GM19397 (cell line): ENCODE measurements at regions not wholly inside any gene's neighbourhood (a gene's known extent, or its start where the extent isn't known, plus 50 kb on each side); places are given as distances from the start of the nearest gene placed in this dataset.

Experiments
- ATAC-seq: cut with Tn5 transposase; IDR thresholded peaks from one replicate; pipeline ENCODE4 v1.9.1; 2021; ENCODE audit warnings: mild to moderate bottlenecking, moderate library complexity; ENCODE audit not compliant: unreplicated experiment

- no peak for ATAC-seq
Measured at GRCh38 chr14:38904959-38905358, 198.1 kb downstream of the SEC23A start.

DNA sequence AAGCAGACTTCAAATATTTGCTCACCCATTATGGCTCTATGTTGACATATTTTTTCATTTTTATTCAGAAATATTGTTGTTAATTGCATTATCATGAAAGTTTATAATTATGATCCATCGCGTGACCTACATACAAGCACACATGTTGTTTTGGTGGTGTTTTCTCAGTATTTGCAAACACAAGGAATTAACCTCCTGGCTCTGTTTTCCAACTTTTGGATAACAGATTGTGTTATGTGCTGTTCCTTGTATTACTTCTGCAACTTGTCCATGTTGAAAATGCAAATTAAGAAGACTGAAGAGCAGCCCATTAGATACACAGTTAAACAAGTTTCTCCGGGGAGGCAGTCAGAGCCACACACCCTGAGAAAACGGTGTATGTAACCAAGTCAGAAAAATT lies 201.2 kb downstream of the SEC23A start:
- no peak for ATAC-seq

DNA sequence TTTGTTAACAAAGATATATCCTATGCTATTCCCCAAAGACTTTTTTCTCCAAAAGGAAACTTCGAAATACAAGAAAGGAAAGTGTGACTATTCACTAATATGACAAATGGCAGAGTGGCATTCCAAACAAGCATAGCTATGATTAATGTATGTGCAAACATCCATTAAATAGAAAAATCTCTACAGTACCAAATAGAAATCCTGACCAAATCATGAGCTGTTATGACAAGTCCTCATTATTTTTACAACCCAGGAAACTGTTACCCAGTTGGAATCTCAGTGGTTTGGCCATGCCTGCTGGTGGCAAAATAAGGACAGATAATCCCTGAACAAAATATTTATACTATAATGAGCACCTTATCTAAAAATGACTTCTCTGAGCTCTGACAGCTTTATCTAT lies 202.1 kb downstream of the SEC23A start:
- ATAC-seq = no peak

- no peak for ATAC-seq
Measured at GRCh38 chr14:38887696-38888095, 215.3 kb downstream of the SEC23A start.

GRCh38 chr14:38884109-38884508 lies 218.9 kb downstream of the SEC23A start:
- no peak for ATAC-seq

GRCh38 chr14:38883127-38883526 lies 219.9 kb downstream of the SEC23A start:
- no peak for ATAC-seq

DNA sequence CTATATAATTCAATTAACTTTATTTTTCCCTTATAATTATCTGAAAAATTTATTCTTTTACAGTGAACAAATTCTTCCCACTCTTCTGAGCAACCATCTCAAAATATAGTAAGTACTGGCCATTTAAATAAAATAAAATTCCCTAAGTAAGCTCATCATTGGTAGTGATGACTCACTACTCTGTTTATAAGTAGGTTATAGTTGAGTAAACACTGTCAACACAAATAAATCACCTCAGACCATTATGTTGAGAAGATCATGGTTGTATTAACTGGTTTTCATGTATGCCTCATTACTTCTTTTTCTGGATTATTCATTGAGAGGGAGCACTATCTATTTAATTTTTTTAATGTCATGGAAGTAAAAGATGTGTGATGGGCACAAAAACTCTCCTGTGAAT lies 220.5 kb downstream of the SEC23A start:
- no peak for ATAC-seq

DNA sequence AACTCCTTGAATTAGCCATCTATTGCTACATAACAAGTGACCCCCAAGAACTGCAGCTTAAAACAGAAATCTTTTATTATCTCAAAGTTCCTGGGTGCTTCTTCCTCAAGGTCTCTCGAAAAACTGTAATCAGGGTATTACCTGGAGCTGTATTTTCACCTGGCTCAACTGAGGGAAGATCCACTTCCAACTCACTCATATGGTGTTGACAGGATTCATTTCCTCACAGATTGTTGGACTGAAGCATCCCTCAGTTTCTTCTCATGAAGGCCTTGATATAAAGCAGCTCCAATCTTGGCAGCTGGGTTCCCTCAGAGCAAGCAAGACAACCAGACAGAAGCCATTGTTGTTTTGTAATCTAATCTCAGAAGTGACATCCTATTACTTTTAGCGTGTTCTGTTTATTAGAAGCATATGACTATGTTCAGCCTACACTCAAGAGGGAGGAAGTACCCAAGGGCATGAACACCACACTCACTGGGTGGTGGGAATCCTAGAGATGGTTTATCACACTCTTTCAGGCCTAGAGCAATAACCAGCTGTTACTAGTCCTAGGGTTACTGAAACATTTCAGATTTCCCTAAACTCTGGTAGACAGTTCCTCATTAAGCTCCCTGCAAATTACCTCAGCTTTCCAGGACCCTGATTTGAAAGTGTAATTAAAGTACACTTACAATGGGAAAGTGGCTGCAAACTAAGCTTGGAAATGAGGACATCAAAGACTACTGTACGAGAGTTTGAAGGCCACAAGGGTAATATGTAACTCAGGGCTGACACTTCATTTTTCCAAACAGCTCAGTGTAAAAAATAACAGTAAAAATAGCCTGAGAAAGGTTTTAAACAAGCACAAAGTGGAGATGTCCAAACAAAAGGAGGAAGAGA lies 222.2 kb downstream of the SEC23A start:
- ATAC-seq = no peak

DNA sequence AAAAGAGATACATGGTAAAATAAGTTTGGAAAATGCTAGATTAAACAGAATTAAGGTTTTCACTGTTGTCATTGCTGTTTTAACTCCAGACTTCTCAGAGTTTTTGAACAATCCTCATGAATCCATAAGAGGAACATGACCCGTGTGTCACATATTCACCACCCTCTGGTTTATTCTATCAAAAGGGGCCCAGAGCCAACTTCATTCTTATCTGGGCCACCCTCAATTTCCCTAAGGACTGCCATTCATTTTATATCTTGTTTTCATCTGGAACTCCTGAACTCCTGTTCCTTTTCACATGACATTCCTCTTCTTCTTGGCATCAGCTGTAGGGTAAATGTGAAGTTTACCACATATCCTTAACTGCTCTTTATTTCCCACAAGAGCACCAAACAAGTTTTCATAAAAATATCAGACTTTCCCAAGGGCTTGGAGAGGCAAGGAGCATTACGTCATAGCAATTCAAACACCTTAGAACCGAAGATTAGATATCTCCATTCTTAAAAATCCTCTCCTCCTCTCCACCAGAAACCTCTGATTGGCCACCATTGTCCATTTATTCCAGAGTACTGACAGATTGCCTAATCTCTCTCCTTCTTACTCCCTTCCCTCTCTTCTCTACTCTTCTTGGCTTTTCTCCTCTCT lies 225.2 kb downstream of the SEC23A start:
- no peak for ATAC-seq

DNA sequence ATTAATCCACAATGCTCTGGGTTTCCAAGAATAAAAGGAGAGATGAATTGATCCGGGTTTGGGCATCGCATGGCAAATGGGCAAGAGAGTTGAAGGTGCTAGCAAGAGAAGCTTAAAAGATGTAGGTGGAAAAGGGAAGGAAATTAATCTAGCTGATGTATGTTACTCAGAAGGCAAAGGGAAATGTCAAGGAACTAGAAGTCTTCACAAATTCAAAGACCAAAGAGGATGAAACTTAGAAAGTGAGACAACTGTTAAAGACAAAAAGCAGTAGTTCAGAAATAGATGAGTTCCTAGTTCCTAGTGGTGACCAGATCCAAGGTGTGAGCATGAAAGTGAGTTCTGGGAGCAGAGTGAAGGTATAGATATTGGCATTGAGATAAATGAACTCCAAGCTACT lies 228.3 kb downstream of the SEC23A start:
- ATAC-seq = no peak

GRCh38 chr14:38873941-38874612 lies 229.0 kb downstream of the SEC23A start:
- ATAC-seq = no peak

DNA sequence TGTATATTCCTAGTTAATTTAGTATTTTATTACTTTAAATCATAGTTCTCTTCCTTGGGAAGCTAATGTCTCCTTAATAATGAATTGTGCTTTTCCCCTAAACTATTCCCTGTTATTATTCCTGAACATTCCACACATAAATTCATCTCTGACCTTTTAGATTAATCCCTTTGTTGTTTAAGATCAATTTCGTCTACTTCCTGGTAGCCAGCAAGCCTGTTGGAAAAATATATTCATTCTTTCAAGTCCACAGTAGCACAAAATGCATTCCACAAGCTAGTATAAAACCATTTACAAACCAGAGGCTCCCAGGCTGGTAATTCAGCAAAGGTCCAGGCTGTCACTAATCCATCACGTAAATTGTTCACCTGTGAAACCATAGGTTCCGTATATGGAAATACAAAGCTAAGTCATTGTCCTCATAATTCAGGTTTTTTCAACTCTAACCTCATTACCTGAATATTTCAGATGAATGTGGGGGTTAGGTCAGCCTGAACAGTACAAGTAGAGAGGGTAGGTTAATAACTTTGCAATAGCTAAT lies 232.7 kb downstream of the SEC23A start:
- ATAC-seq = no peak

GRCh38 chr14:38868399-38869290 lies 234.4 kb downstream of the SEC23A start:
- ATAC-seq = no peak

DNA sequence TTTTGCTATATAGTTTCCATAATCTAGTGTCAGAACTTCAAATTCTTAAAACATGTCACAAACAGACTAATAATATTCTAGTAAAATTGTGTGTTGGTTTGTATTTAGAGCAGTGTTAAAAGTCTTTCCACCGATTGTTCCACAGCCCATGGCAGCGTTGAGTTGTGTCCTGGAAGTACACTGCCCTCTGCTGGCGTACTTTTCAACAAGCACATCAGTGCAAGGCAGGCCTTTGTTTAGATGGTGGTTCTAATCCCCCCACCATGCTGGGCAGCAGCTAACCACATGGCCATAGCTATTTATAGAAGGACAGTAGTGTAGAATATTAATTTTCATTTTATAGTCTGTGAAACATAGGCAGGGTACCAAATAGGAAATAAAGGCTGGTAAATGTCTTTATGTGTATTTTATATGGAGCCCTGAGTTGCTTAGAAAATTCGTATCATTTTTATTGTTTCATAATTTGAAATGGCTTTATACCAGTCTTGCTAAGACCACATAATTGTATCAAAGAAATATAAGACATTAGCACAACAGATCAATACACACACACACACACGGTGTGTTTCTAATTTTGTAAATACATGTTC lies 235.4 kb downstream of the SEC23A start:
- ATAC-seq = peak; percentile 92

- ATAC-seq = no peak
Measured at GRCh38 chr14:38866461-38866860, 236.6 kb downstream of the SEC23A start.

DNA sequence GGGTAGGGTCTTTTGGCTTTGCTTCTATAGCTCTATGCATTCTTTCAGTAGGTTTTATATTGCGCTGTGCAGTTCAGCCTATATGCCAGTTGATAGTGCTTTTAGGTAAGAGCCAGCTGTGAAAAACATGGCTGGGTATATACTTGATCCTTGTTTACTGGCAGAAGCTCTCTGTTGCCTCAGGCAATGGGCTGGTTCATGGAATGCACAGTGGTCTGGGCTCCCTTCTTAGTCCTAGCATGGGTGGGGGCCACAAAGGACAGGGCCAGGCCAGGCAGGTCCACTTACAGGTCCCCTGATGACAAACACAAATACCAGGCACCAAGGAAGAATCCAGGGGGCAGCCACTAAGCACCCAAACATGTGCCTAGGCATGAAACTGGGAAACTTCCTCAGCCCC lies 240.7 kb downstream of the SEC23A start:
- no peak for ATAC-seq

GRCh38 chr14:38860530-38860929 lies 242.5 kb downstream of the SEC23A start:
- no peak for ATAC-seq

- no peak for ATAC-seq
Measured at GRCh38 chr14:38856798-38857197, 246.2 kb downstream of the SEC23A start.

- ATAC-seq = no peak
Measured at GRCh38 chr14:38855513-38855912, 247.5 kb downstream of the SEC23A start.

GRCh38 chr14:38851111-38851510 lies 251.9 kb downstream of the SEC23A start:
- no peak for ATAC-seq
